ENCODE measurements at regions not wholly inside any gene's neighbourhood (a gene's known extent, or its start where the extent isn't known, plus 50 kb on each side); places are given as distances from the start of the nearest gene placed in this dataset.

- DNase-seq: no peak
- peak overlapping the region in 1 of 2 donors; percentile 77 for H3K27ac ChIP-seq
- H3K36me3 ChIP-seq: no peaks in the 10 kb centered on the region
- intact Hi-C loops (cut with DNase I; ENCODE audit: low total_unique reads): no loop called here
- TF ChIP-seq, protein P1, sequence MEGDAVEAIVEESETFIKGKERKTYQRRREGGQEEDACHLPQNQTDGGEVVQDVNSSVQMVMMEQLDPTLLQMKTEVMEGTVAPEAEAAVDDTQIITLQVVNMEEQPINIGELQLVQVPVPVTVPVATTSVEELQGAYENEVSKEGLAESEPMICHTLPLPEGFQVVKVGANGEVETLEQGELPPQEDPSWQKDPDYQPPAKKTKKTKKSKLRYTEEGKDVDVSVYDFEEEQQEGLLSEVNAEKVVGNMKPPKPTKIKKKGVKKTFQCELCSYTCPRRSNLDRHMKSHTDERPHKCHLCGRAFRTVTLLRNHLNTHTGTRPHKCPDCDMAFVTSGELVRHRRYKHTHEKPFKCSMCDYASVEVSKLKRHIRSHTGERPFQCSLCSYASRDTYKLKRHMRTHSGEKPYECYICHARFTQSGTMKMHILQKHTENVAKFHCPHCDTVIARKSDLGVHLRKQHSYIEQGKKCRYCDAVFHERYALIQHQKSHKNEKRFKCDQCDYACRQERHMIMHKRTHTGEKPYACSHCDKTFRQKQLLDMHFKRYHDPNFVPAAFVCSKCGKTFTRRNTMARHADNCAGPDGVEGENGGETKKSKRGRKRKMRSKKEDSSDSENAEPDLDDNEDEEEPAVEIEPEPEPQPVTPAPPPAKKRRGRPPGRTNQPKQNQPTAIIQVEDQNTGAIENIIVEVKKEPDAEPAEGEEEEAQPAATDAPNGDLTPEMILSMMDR (IDR thresholded peaks at IDR 0.05): no peak
- no peak for TF ChIP-seq POLR2A (IDR thresholded peaks at IDR 0.05)
- no peak overlapping the region for H3K4me3 ChIP-seq
- no peaks in the 10 kb centered on the region for H3K4me1 ChIP-seq
- no peaks in the 10 kb centered on the region for H3K27me3 ChIP-seq
- no peaks in the 10 kb centered on the region for H3K9me3 ChIP-seq
These were observed 129.1 kb upstream of the MAX start for GRCh38 chr14:65231286-65231980.

GRCh38 chr14:65234752-65235361, 132.5 kb upstream of the MAX start:
- TF ChIP-seq, protein P1 (IDR thresholded peaks at IDR 0.05): no peak
- TF ChIP-seq POLR2A (IDR thresholded peaks at IDR 0.05): no peak
- Histone ChIP-seq H3K4me1 (no peaks in the 10 kb centered on the region), H3K36me3 (no peaks in the 10 kb centered on the region), H3K27me3 (no peaks in the 10 kb centered on the region), H3K9me3 (no peaks in the 10 kb centered on the region), H3K4me3 (no peak overlapping the region), H3K27ac (no peak overlapping the region)
- no peak for DNase-seq
- intact Hi-C loops (cut with DNase I; ENCODE audit: low total_unique reads): no loop called here

DNA sequence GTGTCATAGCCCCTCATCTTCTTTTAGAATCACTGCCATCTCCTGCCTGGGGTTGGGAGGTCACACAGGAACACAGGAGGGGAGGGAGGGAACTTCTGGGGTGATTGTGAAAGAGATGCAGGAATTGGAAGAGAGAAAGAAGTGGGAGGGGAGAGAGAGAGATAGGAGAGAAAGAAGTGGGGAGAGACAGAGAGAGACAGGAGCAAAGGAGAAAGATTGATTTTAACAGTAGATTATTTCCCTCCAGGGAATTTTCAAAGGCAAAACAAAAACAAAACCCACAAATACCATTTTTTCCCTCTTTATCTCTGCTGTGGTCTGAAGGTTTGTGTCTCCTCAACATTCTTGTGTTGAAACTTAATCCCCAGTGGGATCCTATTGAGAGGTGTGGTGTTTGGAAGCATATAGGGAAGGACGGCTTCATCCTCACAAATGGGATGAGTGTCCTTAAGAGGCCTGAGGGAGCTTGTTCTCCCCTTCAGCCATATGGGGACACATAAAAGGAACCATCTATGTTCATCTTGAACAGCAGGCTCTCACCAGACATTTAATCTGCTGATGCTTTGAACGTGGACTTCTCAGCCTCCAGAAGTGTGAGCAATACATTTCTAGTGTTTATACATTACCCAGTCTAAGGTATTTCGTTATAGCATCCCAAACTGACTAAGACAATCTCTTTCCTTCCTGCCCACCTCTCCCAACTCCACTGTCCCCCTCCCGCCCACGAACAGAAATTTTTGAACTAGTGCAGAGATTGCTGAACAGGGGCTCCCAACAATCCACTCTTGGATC, 134.9 kb upstream of the MAX start:
- no peaks in the 10 kb centered on the region for H3K27me3 ChIP-seq
- H3K4me3 ChIP-seq: no peak overlapping the region
- H3K36me3 ChIP-seq: no peaks in the 10 kb centered on the region
- H3K4me1 ChIP-seq: no peaks in the 10 kb centered on the region
- H3K27ac ChIP-seq: no peak overlapping the region
- TF ChIP-seq POLR2A (IDR thresholded peaks at IDR 0.05): no peak
- TF ChIP-seq, protein P1 (IDR thresholded peaks at IDR 0.05): no peak
- no peaks in the 10 kb centered on the region for H3K9me3 ChIP-seq
- DNase-seq: no peak
- intact Hi-C loops (cut with DNase I; ENCODE audit: low total_unique reads): no loop called here

DNA sequence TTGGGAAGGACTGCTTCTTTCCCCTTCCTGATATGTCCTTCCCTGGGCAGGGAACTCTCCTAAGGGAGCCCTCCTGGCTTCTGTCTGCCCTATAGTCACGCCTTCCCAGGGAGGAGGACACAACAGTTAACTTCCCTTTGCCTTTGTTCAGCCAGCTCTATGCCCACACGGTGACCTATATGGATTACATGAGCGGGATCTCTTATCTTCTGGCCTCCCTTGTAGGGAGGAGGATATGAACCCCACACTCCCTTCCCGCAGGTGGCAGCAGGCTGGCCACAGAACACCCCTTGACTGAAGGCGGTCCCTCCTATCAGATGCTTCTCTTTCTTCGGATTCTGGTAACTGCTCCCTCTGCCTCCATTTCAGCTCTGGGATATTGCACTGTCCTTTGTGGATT, 135.6 kb upstream of the MAX start:
- Histone ChIP-seq H3K9me3 (no peaks in the 10 kb centered on the region), H3K27ac (no peak overlapping the region), H3K36me3 (no peaks in the 10 kb centered on the region), H3K27me3 (no peaks in the 10 kb centered on the region), H3K4me1 (no peaks in the 10 kb centered on the region), H3K4me3 (no peak overlapping the region)
- no peak for DNase-seq
- TF ChIP-seq, protein P1 (IDR thresholded peaks at IDR 0.05): no peak
- no peak for TF ChIP-seq POLR2A (IDR thresholded peaks at IDR 0.05)
- intact Hi-C loops (cut with DNase I; ENCODE audit: low total_unique reads): no loop called here

GRCh38 chr14:65238456-65238855, 136.1 kb upstream of the MAX start:
- H3K4me3 ChIP-seq: no peak overlapping the region
- no peaks in the 10 kb centered on the region for H3K9me3 ChIP-seq
- no peak for DNase-seq
- no peaks in the 10 kb centered on the region for H3K27me3 ChIP-seq
- no peaks in the 10 kb centered on the region for H3K4me1 ChIP-seq
- TF ChIP-seq, protein P1 (IDR thresholded peaks at IDR 0.05): no peak
- TF ChIP-seq POLR2A (IDR thresholded peaks at IDR 0.05): no peak
- intact Hi-C loops (cut with DNase I; ENCODE audit: low total_unique reads): no loop called here
- no peak overlapping the region for H3K27ac ChIP-seq
- no peaks in the 10 kb centered on the region for H3K36me3 ChIP-seq
